Panc1 (cell line): ENCODE measurements at regions not wholly inside any gene's neighbourhood (a gene's known extent, or its start where the extent isn't known, plus 50 kb on each side); places are given as distances from the start of the nearest gene placed in this dataset.

Experiments
- ATAC-seq: fragments of 200-7000 bp; cut with Tn5 transposase; 2 replicates; pipeline ENCODE4 v1.9.1; 2020; ENCODE audit warnings: mild to moderate bottlenecking, moderate library complexity
- BruUV-seq: library from RNA; stranded (reverse); fragments of 400-500 nt; replicated peaks from 2 replicates; lab custom pipeline; 2021; lab: Mats Ljungman, UMichigan
- CTCF ChIA-PET: fragments of 300-600 bp; sonication (Branson Sonifier 250); formaldehyde crosslinking; loops from one replicate; lab custom pipeline; 2022; ENCODE audit warnings: antibody characterized with exemption; lab: Charles Lee
- POLR2A ChIA-PET: fragments of 300-600 bp; sonication (Branson Sonifier 250); formaldehyde crosslinking; loops from one replicate; lab custom pipeline; 2022; ENCODE audit warnings: antibody characterized with exemption; lab: Charles Lee
- DNase-seq: peaks from one replicate; pipeline ENCODE4 v3.0.0-alpha.2; 2010; ENCODE audit warnings: low read depth, low spot score
- H3K27ac ChIP-seq: 2 replicates; pipeline ENCODE4 v1.5.1; 2011; ENCODE audit warnings: mild to moderate bottlenecking, low read length, inconsistent platforms
- H3K27me3 ChIP-seq: fragments of 200-500 bp; sonication (Bioruptor generic); 2 replicates; pipeline ENCODE4 v1.6.0; 2014; ENCODE audit warnings: low read length, inconsistent platforms; ENCODE audit not compliant: control insufficient read depth, insufficient read depth
- H3K36me3 ChIP-seq: fragments of 200-500 bp; sonication (Bioruptor generic); 2 replicates; pipeline ENCODE4 v1.5.1; 2014; ENCODE audit warnings: inconsistent platforms, mild to moderate bottlenecking, low read length, moderate library complexity; ENCODE audit not compliant: control insufficient read depth, insufficient read depth
- H3K4me1 ChIP-seq: 2 replicates; pipeline ENCODE4 v1.5.1; 2011; ENCODE audit warnings: inconsistent platforms, mild to moderate bottlenecking, low read length, moderate library complexity; ENCODE audit not compliant: control insufficient read depth, insufficient read depth
- H3K4me3 ChIP-seq, 2 experiments: 2 replicates each; pipeline ENCODE4 v1.5.1; 2011 to 2012; ENCODE audit warnings: low read depth in 2 of 2, low read length in 2 of 2, mild to moderate bottlenecking in 2 of 2, inconsistent platforms in 1 of 2, moderate library complexity in 1 of 2
- H3K9me3 ChIP-seq: fragments of 200-500 bp; sonication (Bioruptor generic); 2 replicates; pipeline ENCODE4 v1.5.1; 2014; ENCODE audit warnings: low read depth, mild to moderate bottlenecking, inconsistent platforms, low read length, moderate library complexity; ENCODE audit not compliant: control insufficient read depth, insufficient read depth
- POLR2AphosphoS5 ChIP-seq: IDR thresholded peaks from 2 replicates; pipeline ENCODE4 v1.6.1; 2012; ENCODE audit warnings: mild to moderate bottlenecking, low read depth, low read length, moderate library complexity
- REST ChIP-seq, 2 experiments: IDR thresholded peaks; 2 replicates each; pipeline ENCODE4 v1.6.1; 2011 to 2012; ENCODE audit warnings: low read depth in 2 of 2, control low read depth in 1 of 2, low read length in 1 of 2, mild to moderate bottlenecking in 1 of 2, moderate library complexity in 1 of 2; ENCODE audit not compliant: insufficient read depth in 1 of 2
- SIN3A ChIP-seq: IDR thresholded peaks from 2 replicates; pipeline ENCODE4 v1.6.1; 2012; ENCODE audit warnings: low read depth, mild to moderate bottlenecking, low read length, moderate library complexity, borderline replicate concordance; ENCODE audit not compliant: insufficient read depth
- TCF7L2 ChIP-seq: IDR thresholded peaks from 2 replicates; pipeline ENCODE4 v1.6.1; 2011; ENCODE audit warnings: mild to moderate bottlenecking, low read depth, low read length, inconsistent platforms
- in situ Hi-C: cut with HindIII; loops from 2 replicates; pipeline ENCODE4 v1.10.0; 2016; ENCODE audit warnings: low sequenced_read_pairs, low pct_unique_long_range_greater_than_20kb
- intact Hi-C: fragments of 100-400 bp; cut with micrococcal nuclease; formaldehyde crosslinking; loops from one replicate; pipeline ENCODE4 v1.10.0; 2022; ENCODE audit not compliant: unreplicated experiment
- TF ChIP-seq, protein P1 (sequence below): fragments of 450-650 bp; IDR thresholded peaks from 2 replicates; pipeline ENCODE4 v1.5.1; 2017; ENCODE audit warnings: mild to moderate bottlenecking

- in situ Hi-C loops = no loop called here
- H3K36me3 ChIP-seq = no peaks in the 10 kb centered on the region
- BruUV-seq = no TSS peak
These were observed 238.5 kb upstream of the SMARCA2 start for GRCh38 chr9:1776668-1777067.

GRCh38 chr9:1791191-1791590 is 224.0 kb upstream of the SMARCA2 start:
- in situ Hi-C loops = no loop called here
- no peaks in the 10 kb centered on the region for H3K4me1 ChIP-seq
- no peak for DNase-seq
- POLR2A ChIA-PET = no interaction called here
- H3K4me3 ChIP-seq = no peak overlapping the region
- H3K9me3 ChIP-seq = no peaks in the 10 kb centered on the region
- no TSS peak for BruUV-seq
- no peak for TF ChIP-seq POLR2AphosphoS5
- no peak for TF ChIP-seq REST (IDR thresholded peaks at IDR 0.05; ENCODE audit: insufficient read depth in 1 of 2, low read depth in 2 of 2, low read length in 1 of 2)
- TF ChIP-seq TCF7L2 = no peak
- TF ChIP-seq SIN3A = no peak
- TF ChIP-seq, protein P1, sequence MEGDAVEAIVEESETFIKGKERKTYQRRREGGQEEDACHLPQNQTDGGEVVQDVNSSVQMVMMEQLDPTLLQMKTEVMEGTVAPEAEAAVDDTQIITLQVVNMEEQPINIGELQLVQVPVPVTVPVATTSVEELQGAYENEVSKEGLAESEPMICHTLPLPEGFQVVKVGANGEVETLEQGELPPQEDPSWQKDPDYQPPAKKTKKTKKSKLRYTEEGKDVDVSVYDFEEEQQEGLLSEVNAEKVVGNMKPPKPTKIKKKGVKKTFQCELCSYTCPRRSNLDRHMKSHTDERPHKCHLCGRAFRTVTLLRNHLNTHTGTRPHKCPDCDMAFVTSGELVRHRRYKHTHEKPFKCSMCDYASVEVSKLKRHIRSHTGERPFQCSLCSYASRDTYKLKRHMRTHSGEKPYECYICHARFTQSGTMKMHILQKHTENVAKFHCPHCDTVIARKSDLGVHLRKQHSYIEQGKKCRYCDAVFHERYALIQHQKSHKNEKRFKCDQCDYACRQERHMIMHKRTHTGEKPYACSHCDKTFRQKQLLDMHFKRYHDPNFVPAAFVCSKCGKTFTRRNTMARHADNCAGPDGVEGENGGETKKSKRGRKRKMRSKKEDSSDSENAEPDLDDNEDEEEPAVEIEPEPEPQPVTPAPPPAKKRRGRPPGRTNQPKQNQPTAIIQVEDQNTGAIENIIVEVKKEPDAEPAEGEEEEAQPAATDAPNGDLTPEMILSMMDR = no peak
- CTCF ChIA-PET = no interaction called here
- no peak for ATAC-seq
- H3K27me3 ChIP-seq = no peaks in the 10 kb centered on the region
- intact Hi-C loops = no loop called here
- H3K36me3 ChIP-seq = no peaks in the 10 kb centered on the region
- no peak overlapping the region for H3K27ac ChIP-seq

More at GRCh38 chr9:1776668-1777067, 238.5 kb upstream of the SMARCA2 start:
- Histone ChIP-seq H3K9me3 (no peaks in the 10 kb centered on the region), H3K4me1 (no peaks in the 10 kb centered on the region), H3K4me3 (no peak overlapping the region), H3K27ac (no peak overlapping the region), H3K27me3 (no peaks in the 10 kb centered on the region)
- intact Hi-C loops = no loop called here
- POLR2A ChIA-PET = no interaction called here
- no peak for DNase-seq
- TF ChIP-seq TCF7L2 = no peak
- TF ChIP-seq REST (IDR thresholded peaks at IDR 0.05; ENCODE audit: insufficient read depth in 1 of 2, low read depth in 2 of 2, low read length in 1 of 2) = no peak
- TF ChIP-seq, protein P1 = no peak
- no peak for TF ChIP-seq SIN3A
- ATAC-seq = no peak
- CTCF ChIA-PET = no interaction called here
